Adrenal gland (tissue), 9 donors: ENCODE measurements at regions not wholly inside any gene's neighbourhood (a gene's known extent, or its start where the extent isn't known, plus 50 kb on each side); places are given as distances from the start of the nearest gene placed in this dataset.

Experiments
- DNase-seq, 7 donors: peaks; one replicate each; pipeline ENCODE4 v3.0.0-alpha.2; 2019 to 2020
- H3K27ac ChIP-seq, 5 donors: fragments of 200-600 bp; sonication (generic) in 4 of 5; 1 replicate in 3 of 5; 2 replicates in 2 of 5; pipeline versions ENCODE4 v1.5.1 to v1.8.0; 2016 to 2020; ENCODE audit warnings: mild to moderate bottlenecking in 1 of 5
- H3K27me3 ChIP-seq: fragments of 200-600 bp; 2 replicates; pipeline ENCODE4 v1.8.0; 2021
- H3K36me3 ChIP-seq, 2 donors: fragments of 200-600 bp; replicated peaks in 1 of 2; 1 replicate in 1 of 2; 2 replicates in 1 of 2; pipeline versions ENCODE4 v1.5.1 to v1.8.0; 2018 to 2022
- H3K4me1 ChIP-seq, 2 donors: fragments of 200-600 bp; replicated peaks in 1 of 2; 1 replicate in 1 of 2; 2 replicates in 1 of 2; pipeline versions ENCODE4 v1.5.1 to v1.8.0; 2018 to 2021
- H3K4me3 ChIP-seq, 4 donors: fragments of 200-600 bp; sonication (generic) in 3 of 4; one replicate each; pipeline ENCODE4 v1.5.1; 2016 to 2018
- H3K9me3 ChIP-seq, 3 donors: fragments of 200-600 bp; sonication (generic) in 1 of 3; replicated peaks in 1 of 3; 1 replicate in 2 of 3; 2 replicates in 1 of 3; pipeline versions ENCODE4 v1.5.1 to v1.8.0; 2016 to 2021
- POLR2A ChIP-seq, 2 donors: fragments of 450-650 bp; IDR thresholded peaks; one replicate each; pipeline ENCODE4 v1.6.1; 2017; ENCODE audit warnings: antibody characterized with exemption in 2 of 2, mild to moderate bottlenecking in 2 of 2, moderate library complexity in 1 of 2
- WGBS, 4 donors: extraction: QIAGEN DNeasy Blood & Tissue Kit in 2 of 4; methylation state at CpG; one replicate each; pipeline versions ENCODE4 v1.1.5 to v1.1.7; 2013 to 2017; 5-methylcytosine and 5-hydroxymethylcytosine counted together
- intact Hi-C, 2 donors: fragments of 100-400 bp; cut with DNase I; formaldehyde crosslinking; loops; one replicate each; pipeline versions ENCODE4 v1.14.1 to v1.15.0; 2022 to 2023
- TF ChIP-seq, protein P1 (sequence below), 6 experiments: fragments of 450-650 bp in 4 of 6; fragments of 200-600 bp in 2 of 6; sonication (generic) in 1 of 6; IDR thresholded peaks; 1 replicate in 5 of 6; 2 replicates in 1 of 6; pipeline versions ENCODE4 v1.5.1 to v1.8.0; 2016 to 2021; ENCODE audit warnings: antibody characterized with exemption in 6 of 6, mild to moderate bottlenecking in 2 of 6, moderate library complexity in 1 of 6
- donor health status: healthy with polysubstance abuse.
- donor health status: Bipolar disorder and iron deficiency.
- donor health status: DM: yes; HTN: yes; CAD: no.
- donor health status: DM: no; HTN: no; CAD: no.
- donor health status: DM: no; HTN: no; CAD: no.

DNA sequence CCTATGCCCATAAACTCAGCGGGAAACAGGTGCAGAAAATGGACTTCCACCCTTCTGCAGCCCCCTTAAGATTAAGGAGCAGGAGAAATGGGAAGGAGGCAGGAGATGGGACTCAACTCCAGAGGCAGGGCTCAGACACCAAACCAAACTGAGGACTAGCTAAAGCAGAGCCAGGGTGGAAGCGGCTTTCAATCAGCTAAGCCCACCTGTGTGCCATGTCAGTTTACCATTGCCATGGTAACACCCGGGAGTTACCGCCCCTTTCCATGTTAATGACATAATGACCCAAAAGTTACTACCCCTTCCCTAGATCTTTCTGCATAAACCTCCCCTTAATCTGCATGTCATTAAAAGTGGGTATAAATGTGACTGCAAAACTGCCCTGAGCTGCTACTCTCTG is 653.5 kb downstream of the PTPRU start:
- H3K36me3 ChIP-seq = no peaks in the 10 kb centered on the region
- TF ChIP-seq, protein P1, sequence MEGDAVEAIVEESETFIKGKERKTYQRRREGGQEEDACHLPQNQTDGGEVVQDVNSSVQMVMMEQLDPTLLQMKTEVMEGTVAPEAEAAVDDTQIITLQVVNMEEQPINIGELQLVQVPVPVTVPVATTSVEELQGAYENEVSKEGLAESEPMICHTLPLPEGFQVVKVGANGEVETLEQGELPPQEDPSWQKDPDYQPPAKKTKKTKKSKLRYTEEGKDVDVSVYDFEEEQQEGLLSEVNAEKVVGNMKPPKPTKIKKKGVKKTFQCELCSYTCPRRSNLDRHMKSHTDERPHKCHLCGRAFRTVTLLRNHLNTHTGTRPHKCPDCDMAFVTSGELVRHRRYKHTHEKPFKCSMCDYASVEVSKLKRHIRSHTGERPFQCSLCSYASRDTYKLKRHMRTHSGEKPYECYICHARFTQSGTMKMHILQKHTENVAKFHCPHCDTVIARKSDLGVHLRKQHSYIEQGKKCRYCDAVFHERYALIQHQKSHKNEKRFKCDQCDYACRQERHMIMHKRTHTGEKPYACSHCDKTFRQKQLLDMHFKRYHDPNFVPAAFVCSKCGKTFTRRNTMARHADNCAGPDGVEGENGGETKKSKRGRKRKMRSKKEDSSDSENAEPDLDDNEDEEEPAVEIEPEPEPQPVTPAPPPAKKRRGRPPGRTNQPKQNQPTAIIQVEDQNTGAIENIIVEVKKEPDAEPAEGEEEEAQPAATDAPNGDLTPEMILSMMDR (IDR thresholded peaks at IDR 0.05) = no peak
- TF ChIP-seq POLR2A (IDR thresholded peaks at IDR 0.05) = no peak
- WGBS, 4 donors = 72 to 90% (median 76%) methylated on average over 4 of the region's 4 CpGs
- no peak for DNase-seq
- H3K4me3 ChIP-seq = no peak overlapping the region
- intact Hi-C loops = no loop called here
- no peaks in the 10 kb centered on the region for H3K9me3 ChIP-seq
- no peaks in the 10 kb centered on the region for H3K27me3 ChIP-seq
- no peaks in the 10 kb centered on the region for H3K4me1 ChIP-seq
- H3K27ac ChIP-seq = no peak overlapping the region

DNA sequence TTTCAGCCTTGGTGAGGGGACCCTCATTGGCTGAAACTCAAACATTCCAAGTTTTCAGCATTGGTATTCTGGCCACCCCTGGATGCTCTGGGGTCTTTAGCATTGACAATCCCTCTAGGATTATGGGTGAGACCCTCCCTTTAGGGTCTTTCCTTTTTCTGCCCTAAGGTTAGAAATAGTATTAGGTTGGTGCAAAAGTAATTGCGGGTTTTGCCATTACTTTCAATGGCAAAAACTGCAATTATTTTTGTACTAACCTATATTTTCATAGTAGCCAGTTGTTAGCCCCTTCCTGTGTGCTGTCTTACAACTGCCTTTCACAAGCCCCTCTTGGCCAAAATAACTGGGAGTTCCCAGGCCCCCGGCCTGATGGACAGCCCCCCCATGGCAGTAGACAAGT is 648.4 kb downstream of the PTPRU start:
- 79 to 97% (median 88%) methylated on average over 2 of the region's 2 CpGs for WGBS, 4 donors
- H3K36me3 ChIP-seq = no peaks in the 10 kb centered on the region
- TF ChIP-seq POLR2A (IDR thresholded peaks at IDR 0.05) = no peak
- TF ChIP-seq, protein P1 (IDR thresholded peaks at IDR 0.05) = no peak
- H3K4me1 ChIP-seq = no peaks in the 10 kb centered on the region
- H3K27ac ChIP-seq = no peak overlapping the region
- no peak overlapping the region for H3K4me3 ChIP-seq
- intact Hi-C loops = no loop called here
- no peaks in the 10 kb centered on the region for H3K27me3 ChIP-seq
- H3K9me3 ChIP-seq = no peaks in the 10 kb centered on the region
- DNase-seq = no peak

DNA sequence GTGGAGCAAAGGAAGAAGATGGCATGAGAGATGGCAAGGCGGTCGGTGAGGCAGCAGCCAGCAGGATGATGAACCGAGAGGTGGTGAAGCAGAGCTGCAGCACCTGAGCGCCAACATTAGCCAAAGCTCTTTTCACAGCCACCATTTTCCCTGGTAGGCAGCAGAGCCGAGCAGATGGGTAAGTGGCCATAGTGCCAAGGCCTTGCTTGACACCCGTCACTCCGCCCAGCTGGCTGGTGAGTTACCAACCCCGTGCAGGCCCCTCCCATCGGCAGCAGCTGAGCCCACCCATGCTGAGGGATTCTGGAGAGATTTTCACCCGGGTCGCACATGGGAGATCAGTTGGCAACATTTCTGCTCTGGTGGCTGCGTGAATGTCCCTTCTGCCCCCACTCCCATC is 647.7 kb downstream of the PTPRU start:
- Histone ChIP-seq H3K4me3 (no peak overlapping the region), H3K27me3 (peaks cover 5% of the 10 kb centered on the region), H3K36me3 (no peaks in the 10 kb centered on the region), H3K4me1 (no peaks in the 10 kb centered on the region), H3K27ac (no peak overlapping the region), H3K9me3 (no peaks in the 10 kb centered on the region)
- intact Hi-C loops = no loop called here
- WGBS, 4 donors = 81 to 91% (median 85%) methylated on average over 12 of the region's 12 CpGs
- no peak for TF ChIP-seq POLR2A (IDR thresholded peaks at IDR 0.05)
- TF ChIP-seq, protein P1 (IDR thresholded peaks at IDR 0.05) = no peak
- no peak for DNase-seq

DNA sequence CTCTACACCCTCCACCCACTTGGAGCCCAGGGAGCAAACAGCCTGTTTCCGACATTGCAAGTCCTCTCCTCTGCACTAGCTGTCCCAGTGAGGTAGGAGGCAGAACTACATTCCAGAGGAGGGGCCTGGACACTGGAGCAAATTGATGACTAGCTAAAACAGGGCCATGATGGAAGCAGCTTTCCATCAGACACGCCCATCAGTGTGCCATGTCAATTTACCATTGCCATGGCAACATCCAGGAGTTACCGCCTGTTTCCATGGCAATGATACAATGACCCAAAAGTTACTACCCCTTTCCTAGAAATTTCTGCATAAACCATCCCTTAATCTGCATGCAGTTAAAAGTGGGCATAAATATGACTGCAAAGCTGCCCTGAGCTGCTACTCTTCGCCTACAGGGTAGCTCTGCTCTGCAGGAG is 647.1 kb downstream of the PTPRU start:
- Histone ChIP-seq H3K9me3 (no peaks in the 10 kb centered on the region), H3K36me3 (no peaks in the 10 kb centered on the region), H3K27me3 (peaks cover 8% of the 10 kb centered on the region), H3K4me1 (no peaks in the 10 kb centered on the region), H3K4me3 (no peak overlapping the region), H3K27ac (no peak overlapping the region)
- no peak for DNase-seq
- WGBS, 4 donors = 71 to 90% (median 84%) methylated on average over 4 of the region's 4 CpGs
- TF ChIP-seq, protein P1 (IDR thresholded peaks at IDR 0.05) = no peak
- no peak for TF ChIP-seq POLR2A (IDR thresholded peaks at IDR 0.05)
- intact Hi-C loops = no loop called here
